CD4-positive, alpha-beta T cell treated with Interleukin-17A for 1 hour (primary cell): ENCODE measurements at regions not wholly inside any gene's neighbourhood (a gene's known extent, or its start where the extent isn't known, plus 50 kb on each side); places are given as distances from the start of the nearest gene placed in this dataset.

Experiments
- DNase-seq: peaks from one replicate; pipeline ENCODE4 v3.0.0-alpha.2; 2020

DNA sequence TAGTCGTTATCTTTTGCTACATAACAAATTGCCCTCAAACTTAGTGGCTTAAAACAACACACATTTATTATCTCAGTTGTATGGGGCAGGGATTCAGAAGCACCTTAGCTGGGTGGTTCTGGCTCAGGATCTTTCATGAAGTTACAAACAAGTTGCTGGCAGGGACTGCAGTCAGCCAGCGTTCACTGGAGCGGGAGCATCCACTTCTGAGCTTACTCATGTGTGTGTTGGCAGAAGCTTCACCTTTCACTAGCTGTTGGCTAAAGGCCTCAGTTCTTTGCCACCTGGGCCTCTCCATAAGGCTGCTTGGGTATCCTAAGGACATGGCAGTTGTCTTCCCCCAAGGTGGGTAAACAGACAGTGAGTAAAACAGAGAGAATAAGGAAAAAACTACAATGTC lies 365.7 kb downstream of the RPS29 start:
- DNase-seq = no peak

DNA sequence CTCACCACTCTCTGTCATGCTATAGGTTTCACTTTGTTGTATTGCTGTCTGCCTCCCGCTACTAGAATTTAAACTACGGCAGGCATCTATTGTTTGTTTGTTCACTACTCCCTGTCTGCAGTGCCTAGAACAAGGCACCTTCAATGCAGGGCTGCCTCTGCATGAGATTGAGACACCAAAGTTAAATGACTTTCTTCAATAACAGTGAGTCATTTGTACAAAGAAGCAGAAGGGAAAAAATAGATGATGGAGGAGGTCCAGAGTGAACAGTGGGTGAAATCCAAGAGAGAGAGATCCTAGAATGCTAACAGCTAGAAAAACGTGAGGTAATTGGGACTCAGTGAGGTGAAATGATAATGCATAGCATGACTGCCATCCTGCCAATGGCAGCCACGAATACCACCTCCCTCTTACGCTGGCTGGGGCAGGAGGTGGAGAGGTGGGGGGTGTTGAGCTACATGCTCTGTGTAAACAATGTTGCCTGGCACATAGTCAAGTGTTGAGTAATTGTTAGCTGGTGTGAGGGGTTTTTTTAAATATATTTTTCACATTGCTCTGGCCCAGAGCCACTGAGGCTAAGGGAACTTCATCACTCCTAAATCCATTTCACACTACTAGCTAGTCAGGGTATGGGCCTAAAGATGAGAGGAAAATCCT lies 367.6 kb downstream of the RPS29 start:
- DNase-seq = no peak

GRCh38 chr14:49212721-49213120 lies 373.5 kb downstream of the RPS29 start:
- DNase-seq = no peak

- no peak for DNase-seq
Observed at GRCh38 chr14:49209416-49209815, 376.8 kb downstream of the RPS29 start.

DNA sequence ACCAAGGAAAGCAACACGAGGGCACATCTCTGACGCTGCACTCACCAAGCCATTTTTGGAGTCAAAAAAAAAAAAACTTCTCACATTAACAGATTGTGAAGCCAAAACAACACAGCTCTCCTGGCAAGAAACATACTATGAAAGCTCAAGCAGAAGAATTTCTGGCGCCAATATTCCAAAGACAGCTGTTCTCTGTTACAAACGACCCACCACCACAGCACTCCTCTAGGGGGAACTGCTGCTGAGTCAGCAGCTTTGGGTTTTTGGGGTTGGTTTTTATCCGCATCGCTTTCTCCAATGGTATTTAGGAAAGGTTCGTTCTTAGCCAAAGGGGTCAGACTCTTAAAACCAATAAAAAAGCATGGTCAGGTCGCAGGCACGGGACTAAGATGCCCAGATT lies 379.4 kb downstream of the RPS29 start:
- no peak for DNase-seq

GRCh38 chr14:49203676-49204075 lies 382.5 kb downstream of the RPS29 start:
- DNase-seq = no peak

GRCh38 chr14:49199159-49199558 lies 387.0 kb downstream of the RPS29 start:
- DNase-seq = no peak

DNA sequence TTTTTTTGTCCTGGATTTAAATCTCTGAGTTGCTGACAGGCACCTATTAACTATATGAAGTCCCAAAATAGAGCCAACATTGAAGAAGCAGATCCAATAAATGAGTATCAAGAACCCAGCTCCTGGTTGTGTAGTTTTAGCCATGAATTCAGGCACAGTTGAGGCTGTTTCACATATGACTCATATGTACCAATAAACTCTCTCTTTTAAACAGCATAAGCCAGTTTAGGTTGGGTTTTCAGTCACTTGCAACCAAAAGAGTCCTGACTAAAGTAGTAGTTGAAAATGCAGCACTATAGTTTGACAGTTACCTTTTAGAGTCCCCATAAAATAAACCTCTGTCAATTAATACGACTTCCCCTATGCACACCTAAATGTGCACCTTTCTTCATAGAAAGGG lies 389.9 kb downstream of the RPS29 start:
- DNase-seq = no peak

DNA sequence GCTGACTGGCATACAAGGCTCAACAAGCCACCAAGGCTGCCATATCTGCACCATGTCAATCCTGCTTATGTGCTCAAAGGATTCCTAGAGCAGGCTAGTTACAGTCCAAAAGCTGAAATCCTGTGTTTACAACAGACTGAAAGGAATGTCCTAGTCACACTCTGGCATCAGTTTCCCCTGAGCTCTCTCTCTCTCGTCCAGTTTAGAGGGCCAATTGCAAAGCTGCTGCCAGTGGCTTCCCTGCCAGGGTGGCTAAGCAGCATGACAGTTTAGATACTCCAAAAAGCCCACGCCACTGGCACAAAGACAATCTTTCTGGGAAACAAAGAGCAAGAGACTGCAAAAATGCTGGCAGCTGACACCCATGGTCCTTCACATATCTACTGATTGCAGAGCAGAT lies 392.1 kb downstream of the RPS29 start:
- DNase-seq = no peak

GRCh38 chr14:49193332-49194065 lies 392.7 kb downstream of the RPS29 start:
- DNase-seq = no peak

DNA sequence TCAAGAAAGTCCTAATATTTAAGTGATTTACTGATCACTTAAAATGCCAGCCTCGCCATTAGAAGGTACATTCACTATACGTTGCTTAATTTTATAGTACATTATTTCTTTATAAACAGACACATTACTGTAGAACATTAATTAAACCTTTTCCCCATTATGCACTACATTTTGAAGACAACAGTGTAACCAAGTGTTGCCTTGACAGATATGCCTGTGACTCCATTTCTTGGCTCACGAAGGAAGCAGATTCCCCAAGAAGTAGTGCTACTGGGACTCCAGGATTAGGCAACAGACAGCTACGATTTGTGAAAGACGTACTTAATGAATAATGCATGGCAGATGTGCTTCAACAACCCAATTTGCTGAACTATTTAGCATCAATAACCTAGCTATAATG lies 394.8 kb downstream of the RPS29 start:
- DNase-seq = no peak

DNA sequence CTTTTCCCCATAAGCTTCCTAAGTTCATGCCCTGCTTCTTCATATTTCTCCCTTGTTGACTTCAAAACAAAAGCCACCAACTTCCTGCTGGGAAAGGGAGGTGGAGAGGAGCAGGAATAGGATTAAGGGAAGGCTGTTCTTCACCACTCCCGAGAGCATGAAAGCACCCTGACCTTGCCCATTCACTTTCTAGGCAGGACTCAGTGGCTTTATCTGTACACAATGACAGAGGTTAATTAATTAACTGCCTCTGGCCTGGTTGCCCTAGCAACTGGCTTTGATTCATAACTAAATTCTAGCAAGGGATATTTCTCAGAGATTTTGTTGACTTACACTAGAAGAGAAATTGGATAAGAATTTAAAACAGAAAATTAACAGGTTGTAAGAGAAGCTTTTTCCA lies 396.8 kb downstream of the RPS29 start:
- no peak for DNase-seq

DNA sequence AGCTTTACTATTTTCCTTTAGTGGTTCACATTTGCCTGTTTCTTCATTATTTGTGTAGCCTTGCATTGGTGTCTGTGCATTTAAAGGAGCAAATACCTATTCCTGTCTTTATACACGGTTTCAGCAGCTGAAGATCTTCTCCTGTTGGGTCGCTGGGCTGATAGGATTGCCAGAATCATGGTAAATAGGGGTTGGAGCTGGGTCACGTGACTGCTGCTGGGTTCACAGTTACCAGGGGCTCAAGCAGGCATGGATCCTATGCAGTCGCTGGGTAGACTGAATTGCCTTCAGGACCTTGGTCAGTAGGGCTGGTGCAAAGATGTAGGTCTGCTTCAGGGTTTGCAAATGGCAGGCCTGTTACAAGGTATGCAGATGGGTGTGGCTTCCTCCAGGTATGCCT lies 398.4 kb downstream of the RPS29 start:
- no peak for DNase-seq

DNA sequence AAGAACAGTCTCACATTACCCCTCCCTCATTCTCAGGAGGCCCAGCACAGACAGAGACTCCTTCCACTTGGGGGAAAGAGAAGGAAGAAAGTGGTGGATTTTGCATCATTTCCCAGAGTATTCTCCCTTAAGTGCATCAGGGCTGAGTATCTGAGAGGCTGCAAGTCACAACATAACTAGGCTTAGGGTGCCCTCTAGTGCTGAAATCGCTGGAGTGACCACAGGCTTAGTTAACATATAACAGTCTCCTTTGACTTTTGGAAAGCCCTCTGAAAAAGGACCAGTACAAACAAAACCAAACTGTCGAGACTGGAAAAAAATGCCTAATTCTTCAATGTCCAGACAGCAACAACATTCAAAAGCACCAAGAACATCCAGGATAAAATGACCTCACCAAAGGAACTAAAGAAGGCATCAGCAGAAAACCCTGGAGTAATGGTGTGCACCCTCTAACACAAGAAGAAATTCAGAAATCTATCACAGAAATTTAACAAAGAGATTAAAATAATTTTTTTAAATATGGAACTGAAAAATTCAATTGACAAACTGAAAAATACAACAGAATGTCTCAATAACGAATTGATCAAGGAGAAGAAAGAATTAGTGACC lies 412.3 kb downstream of the RPS29 start:
- peak; percentile 1 for DNase-seq

DNA sequence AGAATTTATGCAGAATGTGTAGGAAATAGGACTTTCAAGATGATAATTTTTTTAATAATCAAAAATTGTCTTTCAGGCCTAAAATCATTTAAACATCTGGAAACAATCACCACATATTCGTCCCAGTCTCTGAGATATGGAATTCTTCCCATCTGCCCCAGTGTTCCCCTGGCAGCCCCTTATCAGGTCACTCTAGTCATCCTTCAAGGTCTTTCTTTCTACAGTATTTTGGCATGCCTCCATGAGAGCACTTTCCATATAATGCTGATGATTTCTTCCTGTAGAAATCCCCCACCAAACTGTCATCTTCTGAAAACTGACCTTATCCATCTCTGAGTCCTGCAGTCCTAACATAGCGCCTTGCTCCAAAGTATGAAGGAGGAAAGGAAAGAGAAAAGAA lies 422.1 kb downstream of the RPS29 start:
- DNase-seq = no peak

GRCh38 chr14:49160983-49161382 lies 425.2 kb downstream of the RPS29 start:
- no peak for DNase-seq

- DNase-seq = no peak
Observed at GRCh38 chr14:49159081-49159480, 427.1 kb downstream of the RPS29 start.

- no peak for DNase-seq
Observed at GRCh38 chr14:49139593-49139992, 446.6 kb downstream of the RPS29 start.

DNA sequence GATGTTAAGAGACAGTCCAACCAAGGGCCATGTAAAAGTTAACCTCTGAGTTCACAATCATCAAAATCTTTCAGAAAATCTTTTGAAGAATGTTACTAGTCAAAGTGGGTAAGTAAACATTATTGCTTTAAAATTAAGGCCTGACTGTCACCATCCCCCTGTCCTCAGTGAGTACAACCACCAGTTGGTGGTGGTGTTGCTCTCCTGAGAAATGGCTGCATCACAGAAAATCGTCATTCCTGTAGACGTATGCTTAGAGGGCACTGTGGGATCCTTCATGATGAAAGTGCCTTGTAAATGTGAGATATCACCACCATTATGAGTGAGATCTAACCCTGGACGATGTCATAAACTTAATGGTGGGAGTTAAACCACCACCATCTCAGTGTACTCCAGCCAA lies 451.2 kb downstream of the RPS29 start:
- DNase-seq = no peak

DNA sequence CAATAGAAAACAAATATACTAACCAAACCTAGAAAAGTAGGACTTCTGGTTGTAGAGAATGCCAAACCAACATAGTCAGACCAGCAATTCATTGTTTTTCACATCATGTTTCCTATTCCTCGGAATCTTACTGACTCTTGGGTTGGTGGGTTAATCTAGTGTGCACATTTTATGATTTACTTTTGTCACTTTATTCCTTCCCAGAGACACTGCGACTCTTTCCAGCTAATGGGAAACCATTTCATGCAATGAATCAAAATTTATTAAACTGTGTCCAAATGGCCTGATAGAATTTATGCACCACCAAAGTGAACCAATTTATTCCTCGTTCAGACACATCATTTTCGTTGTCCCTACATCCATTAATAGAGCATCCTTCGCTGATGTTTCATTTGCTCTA lies 464.9 kb downstream of the RPS29 start:
- DNase-seq = no peak

DNA sequence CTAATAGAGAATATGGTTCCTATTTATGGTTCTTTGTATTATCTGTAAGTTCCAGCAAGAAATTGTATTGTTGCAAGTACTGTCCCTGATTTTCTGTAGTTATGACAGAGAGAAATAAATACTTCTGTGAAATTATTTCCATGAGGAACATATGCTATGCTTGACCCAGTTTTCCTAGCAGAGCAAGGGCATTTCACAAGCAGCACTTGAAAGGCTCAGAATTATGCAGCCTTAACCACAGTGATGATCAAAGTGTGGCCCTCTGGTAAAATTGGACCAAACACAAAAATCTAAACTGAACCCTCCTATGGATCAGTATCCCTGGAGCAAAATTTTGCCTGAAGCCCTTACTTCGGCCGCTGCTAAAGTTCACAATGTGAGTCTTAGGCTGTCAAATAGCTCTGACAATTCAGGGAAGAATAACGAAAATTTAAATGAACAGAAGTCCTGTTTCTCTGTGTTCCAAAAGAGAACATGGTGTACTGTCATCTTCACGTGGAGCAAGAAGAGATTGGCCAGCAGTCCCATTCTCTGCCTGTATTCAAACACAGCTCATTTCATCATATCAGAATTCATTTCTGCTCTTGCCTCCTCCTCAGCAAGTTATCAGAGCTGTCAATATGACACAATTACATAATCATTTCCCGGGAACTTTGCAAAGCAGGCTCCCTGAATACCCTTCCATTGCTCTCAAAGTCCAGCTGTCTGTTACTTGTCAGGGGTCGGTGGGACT lies 471.9 kb downstream of the RPS29 start:
- DNase-seq = no peak

- no peak for DNase-seq
Observed at GRCh38 chr14:49106741-49107667, 479.2 kb downstream of the RPS29 start.

DNA sequence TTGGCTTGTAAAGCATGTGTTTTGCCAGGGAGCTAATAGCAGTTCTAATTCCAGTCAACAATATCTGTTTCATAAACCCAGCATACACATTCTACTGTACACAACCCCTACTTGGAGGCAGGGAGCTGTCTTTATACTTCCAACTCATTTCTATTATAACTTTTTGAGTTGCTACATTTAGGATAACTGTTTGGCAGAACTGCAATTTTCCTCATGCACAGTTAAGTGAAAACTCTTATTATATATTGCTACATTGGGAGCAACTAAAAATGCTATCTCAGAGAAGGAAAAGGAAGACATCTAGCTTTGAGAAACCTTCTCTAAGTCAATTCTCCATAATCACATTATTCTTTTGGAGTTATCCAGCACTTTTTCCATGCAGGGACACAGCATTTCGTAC lies 480.2 kb downstream of the RPS29 start:
- no peak for DNase-seq
